ENCODE measurements at regions not wholly inside any gene's neighbourhood (a gene's known extent, or its start where the extent isn't known, plus 50 kb on each side); places are given as distances from the start of the nearest gene placed in this dataset.

GRCh38 chr7:46626261-46626660, 705.2 kb upstream of the IGFBP3 start:
- no peak overlapping the region for H3K4me3 ChIP-seq (ENCODE audit: low read depth, poor library complexity, severe bottlenecking)
- 77 to 79% methylated on average over 4 of the region's 4 CpGs for WGBS, 2 donors
- TF ChIP-seq CTCF (IDR thresholded peaks at IDR 0.05): no peak
- TF ChIP-seq POLR2A (IDR thresholded peaks at IDR 0.05): no peak
- no peak for DNase-seq (ENCODE audit: low spot score in 2 of 2)
- intact Hi-C loops (cut with DNase I; ENCODE audit: low total_unique reads): no loop called here

- no peak for TF ChIP-seq POLR2A (IDR thresholded peaks at IDR 0.05)
- TF ChIP-seq CTCF (IDR thresholded peaks at IDR 0.05): no peak
- intact Hi-C loops (cut with DNase I; ENCODE audit: low total_unique reads): no loop called here
- DNase-seq (ENCODE audit: low spot score in 2 of 2): no peak
- no peak overlapping the region for H3K4me3 ChIP-seq (ENCODE audit: low read depth, poor library complexity, severe bottlenecking)
- 50 to 93% methylated on average over 2 of the region's 2 CpGs for WGBS, 2 donors
Observed at GRCh38 chr7:46625032-46625431, 704.0 kb upstream of the IGFBP3 start.

- no peak for TF ChIP-seq CTCF (IDR thresholded peaks at IDR 0.05)
- TF ChIP-seq POLR2A (IDR thresholded peaks at IDR 0.05): no peak
- intact Hi-C loops (cut with DNase I; ENCODE audit: low total_unique reads): no loop called here
- no peak overlapping the region for H3K4me3 ChIP-seq (ENCODE audit: low read depth, poor library complexity, severe bottlenecking)
- 88% methylated on average over 2 of the region's 2 CpGs for WGBS, 2 donors
- DNase-seq (ENCODE audit: low spot score in 2 of 2): no peak
Observed at GRCh38 chr7:46622251-46622650, 701.2 kb upstream of the IGFBP3 start.

- WGBS, 2 donors: 74 to 81% methylated on average over 3 of the region's 3 CpGs
- TF ChIP-seq POLR2A (IDR thresholded peaks at IDR 0.05) (no peak), CTCF (IDR thresholded peaks at IDR 0.05) (no peak)
- no peak overlapping the region for H3K4me3 ChIP-seq (ENCODE audit: low read depth, poor library complexity, severe bottlenecking)
- DNase-seq (ENCODE audit: low spot score in 2 of 2): no peak
- intact Hi-C loops (cut with DNase I; ENCODE audit: low total_unique reads): no loop called here
Observed at GRCh38 chr7:46619723-46620310, 698.7 kb upstream of the IGFBP3 start.

- 68 to 85% methylated on average over 1 of the region's 1 CpG for WGBS, 2 donors
- H3K4me3 ChIP-seq (ENCODE audit: low read depth, poor library complexity, severe bottlenecking): no peak overlapping the region
- intact Hi-C loops (cut with DNase I; ENCODE audit: low total_unique reads): no loop called here
- TF ChIP-seq POLR2A (IDR thresholded peaks at IDR 0.05) (no peak), CTCF (IDR thresholded peaks at IDR 0.05) (no peak)
- DNase-seq (ENCODE audit: low spot score in 2 of 2): no peak
Observed at GRCh38 chr7:46616636-46617035, 695.6 kb upstream of the IGFBP3 start.

- DNase-seq (ENCODE audit: low spot score in 2 of 2): no peak
- TF ChIP-seq CTCF (IDR thresholded peaks at IDR 0.05): no peak
- TF ChIP-seq POLR2A (IDR thresholded peaks at IDR 0.05): no peak
- intact Hi-C loops (cut with DNase I; ENCODE audit: low total_unique reads): no loop called here
- WGBS, 2 donors: 59 to 67% methylated on average over 1 of the region's 1 CpG
- no peak overlapping the region for H3K4me3 ChIP-seq (ENCODE audit: low read depth, poor library complexity, severe bottlenecking)
Observed at GRCh38 chr7:46613551-46613950, 692.5 kb upstream of the IGFBP3 start.
